ENCODE measurements at regions not wholly inside any gene's neighbourhood (a gene's known extent, or its start where the extent isn't known, plus 50 kb on each side); places are given as distances from the start of the nearest gene placed in this dataset.

GRCh38 chr2:174660984-174661675 is 63.5 kb upstream of the WIPF1 start:
- H3K4me3 ChIP-seq: no peak overlapping the region
- no peak for TF ChIP-seq POLR2A (IDR thresholded peaks at IDR 0.05)
- TF ChIP-seq, protein P1, sequence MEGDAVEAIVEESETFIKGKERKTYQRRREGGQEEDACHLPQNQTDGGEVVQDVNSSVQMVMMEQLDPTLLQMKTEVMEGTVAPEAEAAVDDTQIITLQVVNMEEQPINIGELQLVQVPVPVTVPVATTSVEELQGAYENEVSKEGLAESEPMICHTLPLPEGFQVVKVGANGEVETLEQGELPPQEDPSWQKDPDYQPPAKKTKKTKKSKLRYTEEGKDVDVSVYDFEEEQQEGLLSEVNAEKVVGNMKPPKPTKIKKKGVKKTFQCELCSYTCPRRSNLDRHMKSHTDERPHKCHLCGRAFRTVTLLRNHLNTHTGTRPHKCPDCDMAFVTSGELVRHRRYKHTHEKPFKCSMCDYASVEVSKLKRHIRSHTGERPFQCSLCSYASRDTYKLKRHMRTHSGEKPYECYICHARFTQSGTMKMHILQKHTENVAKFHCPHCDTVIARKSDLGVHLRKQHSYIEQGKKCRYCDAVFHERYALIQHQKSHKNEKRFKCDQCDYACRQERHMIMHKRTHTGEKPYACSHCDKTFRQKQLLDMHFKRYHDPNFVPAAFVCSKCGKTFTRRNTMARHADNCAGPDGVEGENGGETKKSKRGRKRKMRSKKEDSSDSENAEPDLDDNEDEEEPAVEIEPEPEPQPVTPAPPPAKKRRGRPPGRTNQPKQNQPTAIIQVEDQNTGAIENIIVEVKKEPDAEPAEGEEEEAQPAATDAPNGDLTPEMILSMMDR (IDR thresholded peaks at IDR 0.05): no peak
- no peaks in the 10 kb centered on the region for H3K27me3 ChIP-seq
- peaks cover 0 to 24% of the 10 kb centered on the region in 2 donors for H3K4me1 ChIP-seq (replicated peaks in 1 of 2)
- WGBS, 4 donors: 89 to 98% (median 92%) methylated on average over 7 to 9 of the region's 9 CpGs
- intact Hi-C loops (cut with DNase I): no loop called here
- H3K27ac ChIP-seq: no peak overlapping the region
- no peak for DNase-seq
- no peaks in the 10 kb centered on the region for H3K36me3 ChIP-seq (replicated peaks in 1 of 2)
- H3K9me3 ChIP-seq (replicated peaks in 1 of 3): peaks cover 0 to 6% (median 0%) of the 10 kb centered on the region in 3 donors

DNA sequence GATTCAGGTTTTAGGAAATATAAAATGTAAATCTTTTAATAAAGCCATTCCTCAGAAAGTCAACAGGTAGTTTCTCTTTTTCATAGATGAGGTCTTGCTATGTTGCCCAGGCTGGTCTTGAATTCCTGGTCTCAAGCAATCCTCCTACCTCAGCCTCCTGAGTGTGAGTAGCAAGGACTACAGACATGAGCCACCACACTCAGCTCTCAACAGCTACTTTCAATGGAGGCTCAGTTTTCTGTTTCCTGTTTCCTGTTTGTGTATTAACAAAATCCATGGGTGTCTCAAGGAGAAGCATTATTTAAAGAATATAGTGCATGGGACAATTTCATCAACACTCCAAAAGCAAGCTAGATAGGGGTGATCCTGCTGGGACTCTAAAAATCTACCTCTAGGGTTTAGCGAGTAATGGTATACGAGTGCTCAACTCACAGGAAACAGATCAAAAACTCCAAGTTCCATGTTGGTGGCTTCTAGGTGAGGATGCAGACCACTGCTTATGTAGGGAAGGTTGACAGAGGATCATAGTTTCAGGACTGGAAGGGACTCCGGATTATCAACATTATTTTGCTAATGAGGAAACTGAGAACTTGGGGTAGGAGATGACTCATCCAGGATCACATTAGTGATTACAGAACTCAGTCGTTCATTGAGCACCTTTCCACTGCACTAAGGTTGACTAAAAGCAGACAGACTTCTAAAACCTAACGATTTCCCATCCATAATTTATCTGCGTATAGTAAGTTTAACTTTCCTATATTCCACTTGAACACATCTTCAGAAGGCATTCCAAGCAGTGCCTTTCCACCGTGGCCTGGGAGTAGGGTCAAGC is 61.7 kb upstream of the WIPF1 start:
- peaks cover 0 to 12% (median 0%) of the 10 kb centered on the region in 3 donors for H3K9me3 ChIP-seq (replicated peaks in 1 of 3)
- H3K4me3 ChIP-seq: no peak overlapping the region
- H3K27me3 ChIP-seq: no peaks in the 10 kb centered on the region
- no peak for DNase-seq
- H3K27ac ChIP-seq: no peak overlapping the region
- intact Hi-C loops (cut with DNase I): no loop called here
- peaks cover 0 to 20% of the 10 kb centered on the region in 2 donors for H3K4me1 ChIP-seq (replicated peaks in 1 of 2)
- no peak for TF ChIP-seq POLR2A (IDR thresholded peaks at IDR 0.05)
- TF ChIP-seq, protein P1 (IDR thresholded peaks at IDR 0.05): no peak
- 70 to 89% (median 85%) methylated on average over 7 of the region's 7 CpGs for WGBS, 4 donors
- no peaks in the 10 kb centered on the region for H3K36me3 ChIP-seq (replicated peaks in 1 of 2)

GRCh38 chr2:174656676-174657176 is 59.1 kb upstream of the WIPF1 start:
- Histone ChIP-seq H3K4me3 (no peak overlapping the region), H3K27me3 (no peaks in the 10 kb centered on the region), H3K27ac (no peak overlapping the region), H3K4me1 (replicated peaks in 1 of 2) (no peaks in the 10 kb centered on the region), H3K36me3 (replicated peaks in 1 of 2) (no peaks in the 10 kb centered on the region), H3K9me3 (replicated peaks in 1 of 3) (peaks cover 0 to 12% (median 0%) of the 10 kb centered on the region in 3 donors)
- DNase-seq: no peak
- TF ChIP-seq POLR2A (IDR thresholded peaks at IDR 0.05): no peak
- TF ChIP-seq, protein P1 (IDR thresholded peaks at IDR 0.05): no peak
- intact Hi-C loops (cut with DNase I): no loop called here

- DNase-seq: no peak
- no peak overlapping the region for H3K4me3 ChIP-seq
- no peaks in the 10 kb centered on the region for H3K36me3 ChIP-seq (replicated peaks in 1 of 2)
- no peaks in the 10 kb centered on the region for H3K4me1 ChIP-seq (replicated peaks in 1 of 2)
- no peak overlapping the region for H3K27ac ChIP-seq
- intact Hi-C loops (cut with DNase I): no loop called here
- H3K27me3 ChIP-seq: no peaks in the 10 kb centered on the region
- peaks cover 0 to 12% (median 0%) of the 10 kb centered on the region in 3 donors for H3K9me3 ChIP-seq (replicated peaks in 1 of 3)
- TF ChIP-seq POLR2A (IDR thresholded peaks at IDR 0.05): no peak
- TF ChIP-seq, protein P1 (IDR thresholded peaks at IDR 0.05): no peak
Observed at GRCh38 chr2:174656035-174656434, 58.4 kb upstream of the WIPF1 start.

Data from adrenal gland (tissue), 9 donors.